ENCODE measurements at regions not wholly inside any gene's neighbourhood (a gene's known extent, or its start where the extent isn't known, plus 50 kb on each side); places are given as distances from the start of the nearest gene placed in this dataset.

DNA sequence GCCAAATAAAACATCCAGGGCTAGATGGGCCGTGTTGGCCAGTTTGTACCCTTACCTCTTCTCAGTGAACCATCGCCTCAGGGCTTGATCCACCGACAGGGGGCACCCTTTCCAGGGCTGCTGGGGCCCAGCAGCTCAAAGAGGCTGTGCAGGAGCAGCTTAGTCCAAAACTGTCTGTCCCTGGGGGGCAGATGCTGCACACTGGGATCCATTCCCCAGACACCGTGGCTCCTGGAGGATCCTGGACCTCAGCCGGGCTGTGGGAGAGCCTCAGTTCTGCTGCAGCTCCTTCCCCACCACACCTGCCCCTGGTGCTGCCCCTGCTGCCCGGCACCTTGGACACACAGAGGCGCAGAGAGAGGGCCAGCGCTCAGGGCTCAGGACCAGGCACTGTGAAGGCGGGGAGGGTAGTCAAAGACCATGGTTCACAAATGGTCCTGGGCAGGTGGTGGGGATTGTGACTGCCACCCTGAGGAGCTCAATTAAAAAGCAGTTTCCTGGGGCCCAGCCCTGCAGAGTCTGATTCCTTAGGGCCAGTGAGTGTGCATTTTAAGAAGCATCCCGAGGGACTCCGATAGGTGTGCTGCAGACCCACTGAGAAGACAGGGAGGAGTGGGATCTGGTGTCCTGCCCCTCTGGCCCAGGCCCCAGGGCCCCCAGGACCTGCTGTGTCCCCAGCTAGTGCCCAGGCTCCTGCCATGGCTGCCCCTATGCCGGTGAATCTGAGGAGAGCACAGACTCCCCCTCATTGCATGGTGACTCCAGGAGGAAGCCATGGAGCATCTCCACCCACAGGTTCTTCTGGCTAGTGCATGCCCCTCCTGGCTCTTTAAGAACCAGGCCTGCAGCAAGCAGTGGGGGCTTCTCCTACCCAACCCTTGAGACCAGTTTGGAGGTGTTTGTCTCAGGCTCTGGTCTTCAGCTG lies 86.5 kb upstream of the PRR20G start:
- DNase-seq (ENCODE audit: low read depth), result no peak

DNA sequence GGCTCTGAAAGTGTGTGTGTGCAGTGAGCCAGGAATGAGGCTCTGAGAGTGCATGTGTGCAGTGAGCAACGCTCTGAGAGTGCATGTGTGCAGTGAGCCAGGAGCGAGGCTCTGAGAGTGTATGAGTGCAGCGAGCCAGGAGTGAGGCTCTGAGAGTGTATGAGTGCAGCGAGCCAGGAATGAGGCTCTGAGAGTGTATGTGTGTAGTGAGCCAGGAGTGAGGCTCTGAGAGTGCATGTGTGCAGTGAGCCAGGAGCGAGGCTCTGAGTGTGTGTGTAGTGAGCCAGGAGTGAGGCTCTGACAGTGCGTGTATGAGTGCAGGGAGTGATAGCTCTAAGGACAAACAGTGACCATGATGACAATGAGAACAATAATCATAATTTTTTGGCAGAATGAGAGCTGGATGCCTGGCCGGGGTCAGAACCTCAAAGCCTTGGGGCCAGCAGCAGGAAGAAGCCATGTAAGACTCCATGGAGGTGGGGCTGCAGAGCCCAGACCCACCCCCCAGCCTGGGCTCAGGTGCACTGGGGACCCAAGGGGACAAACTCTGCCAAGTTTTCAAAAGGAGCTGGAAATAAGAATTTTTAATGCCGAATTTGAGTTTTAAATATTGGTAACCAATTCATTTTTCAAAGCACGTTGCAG lies 85.7 kb upstream of the PRR20G start:
- no peak for DNase-seq (ENCODE audit: low read depth)

DNA sequence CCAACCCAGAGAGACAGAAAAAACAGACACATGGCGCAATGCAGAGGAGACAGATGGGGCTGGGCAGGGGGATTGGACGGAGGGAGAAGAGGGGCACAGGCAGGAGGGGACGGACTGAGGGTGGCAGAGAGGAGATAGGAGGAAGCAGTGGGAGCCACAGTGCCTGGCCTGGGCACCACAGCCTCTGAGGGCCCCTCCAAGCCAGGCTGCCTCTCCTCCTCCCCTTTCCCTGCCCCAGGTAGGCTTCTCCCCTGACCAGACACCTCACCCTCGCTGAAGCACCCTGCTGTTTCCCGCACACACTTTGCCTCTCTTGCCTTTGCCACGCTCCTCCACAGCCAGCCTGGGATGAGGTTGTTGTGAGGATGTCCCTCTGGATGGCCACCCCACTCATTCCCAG lies 84.0 kb upstream of the PRR20G start:
- no peak for DNase-seq (ENCODE audit: low read depth)

DNA sequence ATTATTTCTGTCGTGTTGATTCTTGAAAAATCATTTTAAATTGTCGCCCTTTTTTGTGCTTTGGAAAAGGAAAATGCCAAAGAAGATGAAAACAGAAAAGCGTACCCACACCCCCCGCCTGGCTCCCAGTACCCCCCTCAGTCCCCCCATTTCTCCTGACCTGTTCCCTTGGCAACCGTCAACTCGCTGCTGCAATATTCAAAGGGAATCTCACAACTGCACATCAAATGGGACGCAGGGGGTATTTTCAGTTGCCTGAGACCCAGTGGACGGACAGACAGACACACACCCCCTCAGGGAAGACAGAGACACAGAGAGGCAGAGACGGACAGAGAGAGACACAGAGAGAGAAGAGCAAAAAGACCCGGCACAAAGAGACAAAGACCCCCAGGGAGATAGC lies 83.5 kb upstream of the PRR20G start:
- no peak for DNase-seq (ENCODE audit: low read depth)

DNA sequence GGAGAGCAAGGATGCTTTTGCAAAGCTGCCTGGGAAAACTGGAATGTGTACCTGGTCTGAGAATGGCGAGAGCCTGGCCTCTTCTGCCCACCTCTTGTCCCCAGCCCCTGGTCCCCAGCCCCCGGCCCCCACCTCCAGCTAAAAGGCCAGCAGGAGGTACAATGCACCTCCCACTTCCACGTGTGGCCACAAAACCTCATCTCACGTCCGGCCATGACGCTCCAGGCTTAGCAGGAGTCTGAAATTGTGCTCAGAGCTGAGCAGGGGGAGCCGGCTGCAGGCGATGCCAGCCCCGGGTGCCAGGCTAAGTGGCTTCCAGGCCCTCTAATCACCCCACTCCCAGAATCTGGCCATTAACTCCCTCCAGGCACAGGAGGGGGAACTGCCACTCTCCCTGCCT lies 83.1 kb upstream of the PRR20G start:
- DNase-seq (ENCODE audit: low read depth), result no peak

DNA sequence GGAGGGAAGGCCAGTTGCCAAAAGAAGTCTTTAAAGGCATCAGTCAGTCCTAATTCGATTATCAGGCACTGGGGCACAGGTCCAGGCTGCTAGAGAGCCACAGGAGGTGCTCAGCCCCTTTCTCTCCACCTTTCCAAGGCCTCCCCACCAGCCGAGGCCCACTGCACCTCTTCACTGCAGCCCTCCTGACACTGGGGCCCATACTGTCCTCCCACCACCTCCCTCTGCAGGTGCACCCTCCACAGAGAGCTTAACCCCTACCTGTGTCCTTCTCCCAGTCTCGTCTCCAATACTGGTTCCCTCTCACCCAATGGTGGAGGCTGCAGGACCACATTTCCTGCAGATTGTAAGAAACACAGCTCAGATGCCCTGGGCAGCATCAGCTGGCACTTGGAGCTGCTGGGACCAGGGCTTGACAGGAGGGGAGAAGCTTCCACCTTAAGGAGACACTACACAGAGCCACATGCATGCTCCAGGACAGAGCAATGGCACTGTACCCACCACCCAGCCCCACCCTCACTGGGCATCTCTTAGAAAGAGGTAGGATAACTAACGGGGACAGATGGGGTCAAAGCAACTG lies 81.6 kb upstream of the PRR20G start:
- DNase-seq (ENCODE audit: low read depth), result no peak

DNA sequence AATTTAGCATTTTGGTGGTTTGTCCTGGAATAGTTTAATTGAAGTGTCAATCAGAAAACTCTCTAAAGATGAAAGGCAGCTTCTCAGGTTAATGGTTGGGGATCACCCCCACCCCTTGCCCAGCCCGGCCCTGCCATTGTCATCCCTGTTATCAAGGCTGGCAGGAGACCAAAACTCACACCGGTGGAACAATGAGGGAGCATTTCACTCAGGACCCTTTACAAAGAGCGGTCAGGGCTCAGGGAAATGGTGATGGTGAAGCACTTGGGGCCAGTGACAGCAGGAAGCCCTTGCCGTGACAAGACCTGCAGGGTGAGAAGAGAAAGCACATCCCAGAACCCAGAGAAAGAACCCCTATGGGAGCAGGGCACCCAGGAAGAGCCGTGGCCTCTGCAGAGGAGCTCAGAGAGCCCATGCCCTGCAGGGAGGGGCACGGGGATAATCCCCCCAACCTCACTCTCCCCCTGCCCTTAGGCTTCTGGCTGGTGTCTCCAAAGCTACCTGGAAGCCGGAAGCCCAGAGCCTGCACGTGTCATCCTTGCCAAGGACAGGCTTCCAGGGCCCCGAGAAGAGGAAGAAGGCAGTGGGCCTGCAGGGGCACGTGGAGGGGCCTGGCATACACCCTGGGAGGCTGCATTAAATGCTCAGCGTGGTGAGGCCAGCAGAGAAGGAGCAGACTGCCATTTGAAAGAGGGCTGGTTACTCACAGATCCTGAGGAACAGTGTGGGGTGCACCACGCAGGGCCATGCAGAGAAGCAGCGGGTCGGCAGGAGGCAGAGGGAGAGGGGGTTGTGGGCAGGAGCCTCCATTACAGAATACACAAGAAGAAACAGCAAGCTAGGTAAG lies 80.6 kb upstream of the PRR20G start:
- DNase-seq (ENCODE audit: low read depth), result no peak

DNA sequence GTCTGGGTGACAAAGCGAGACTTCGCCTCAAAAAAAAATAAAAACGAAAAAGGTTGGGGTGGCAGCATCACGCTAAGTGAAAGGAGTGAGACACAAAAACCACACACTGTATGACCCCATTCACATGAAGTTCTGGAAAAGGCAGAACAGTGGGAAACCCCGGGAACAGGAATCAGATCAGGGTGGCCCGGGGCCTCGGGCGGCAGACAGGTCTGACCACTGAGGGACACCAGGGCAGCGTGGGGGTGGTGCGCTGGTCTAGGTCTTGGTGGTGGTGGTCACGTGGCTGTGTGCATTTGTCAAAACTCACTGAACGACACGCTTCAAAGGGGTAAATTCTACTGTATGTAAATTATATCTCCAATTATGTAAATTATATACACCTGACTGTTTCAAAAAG lies 79.7 kb upstream of the PRR20G start:
- no peak for DNase-seq (ENCODE audit: low read depth)

DNA sequence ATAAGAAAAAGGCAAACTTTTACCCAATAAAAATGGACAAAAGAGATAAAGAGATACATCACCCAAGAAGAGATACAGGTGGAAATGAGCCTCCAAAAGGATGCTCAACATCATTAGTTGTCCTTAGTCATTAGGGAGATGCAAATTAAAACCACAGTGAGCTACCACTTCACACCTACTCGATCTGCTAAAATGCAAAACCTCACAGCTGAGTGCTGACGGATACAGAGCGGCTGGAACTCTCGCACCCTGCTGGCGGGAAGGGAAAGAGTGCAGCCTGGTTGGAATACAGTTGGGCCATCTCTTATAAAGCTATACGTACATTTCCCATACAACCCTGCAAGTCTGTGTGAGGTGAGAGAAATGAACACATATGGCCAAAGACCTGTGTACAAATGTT lies 78.5 kb upstream of the PRR20G start:
- no peak for DNase-seq (ENCODE audit: low read depth)

DNA sequence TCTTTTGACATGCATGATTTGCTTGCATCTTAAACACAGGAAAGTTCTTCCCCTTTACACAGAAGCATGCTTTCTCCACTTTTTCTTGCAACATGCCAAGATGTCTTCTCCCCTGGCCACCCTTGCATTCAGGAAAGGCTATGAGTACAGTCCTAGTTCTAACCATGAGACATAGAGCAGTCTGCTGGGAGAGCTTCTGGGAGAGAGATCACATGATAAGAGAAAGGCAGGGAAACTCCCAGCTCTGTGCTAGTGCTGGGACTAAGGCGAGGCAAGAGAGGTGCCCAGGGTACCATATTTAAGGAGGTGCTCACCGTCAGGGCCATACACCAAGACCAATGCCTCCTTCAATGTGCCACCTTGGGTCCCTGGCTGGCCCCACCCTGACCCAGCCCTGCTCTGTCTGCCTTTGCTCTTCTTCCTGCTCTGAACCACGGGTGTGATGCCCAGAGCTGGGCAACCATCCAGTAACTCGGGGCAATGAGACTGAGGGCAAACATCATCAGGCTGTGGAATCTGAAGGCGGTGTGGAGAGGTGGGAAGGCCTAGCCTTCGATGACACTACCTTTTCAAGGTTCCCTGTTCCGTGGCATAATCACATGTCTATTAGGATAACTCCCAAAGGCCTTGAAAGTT lies 77.4 kb upstream of the PRR20G start:
- DNase-seq (ENCODE audit: low read depth), result no peak

DNA sequence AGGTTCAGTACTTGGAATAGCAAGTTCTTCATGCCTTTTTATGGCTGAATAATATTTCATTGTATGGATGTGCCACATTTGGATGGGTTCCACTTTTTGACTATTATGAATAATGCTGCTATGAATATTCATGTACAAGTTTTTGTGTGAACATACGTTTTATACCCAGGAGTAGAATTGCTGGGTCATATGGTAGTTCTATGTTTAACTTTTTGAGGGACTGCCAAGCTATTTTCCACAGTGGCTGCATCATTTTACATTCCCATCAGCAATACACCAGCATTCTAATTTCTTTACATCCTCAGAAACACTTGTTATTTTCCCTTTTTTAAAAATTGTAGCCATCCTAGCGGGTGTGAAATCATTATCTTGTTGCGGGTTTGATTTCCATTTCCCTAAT lies 76.0 kb upstream of the PRR20G start:
- DNase-seq (ENCODE audit: low read depth), result no peak

DNA sequence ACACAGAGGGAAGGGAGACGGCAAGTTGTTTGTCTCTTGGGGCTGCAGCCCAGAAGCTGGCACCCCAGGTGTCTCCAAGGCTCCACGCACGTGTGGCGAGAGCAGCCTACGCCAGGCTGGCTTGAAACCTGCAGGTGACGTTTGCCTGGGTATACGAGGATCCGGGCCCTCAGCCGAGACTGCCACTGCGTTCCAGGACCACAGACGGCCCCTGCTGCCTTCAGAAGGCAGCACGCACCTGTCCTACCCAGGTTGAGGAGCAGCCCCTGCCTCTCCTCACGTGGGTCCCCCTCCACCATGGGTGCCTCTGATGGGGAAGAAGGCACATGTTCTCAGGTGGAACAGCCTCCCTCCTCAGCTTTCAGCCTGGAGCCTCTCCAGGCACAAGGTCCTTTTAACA lies 75.3 kb upstream of the PRR20G start:
- no peak for DNase-seq (ENCODE audit: low read depth)

DNA sequence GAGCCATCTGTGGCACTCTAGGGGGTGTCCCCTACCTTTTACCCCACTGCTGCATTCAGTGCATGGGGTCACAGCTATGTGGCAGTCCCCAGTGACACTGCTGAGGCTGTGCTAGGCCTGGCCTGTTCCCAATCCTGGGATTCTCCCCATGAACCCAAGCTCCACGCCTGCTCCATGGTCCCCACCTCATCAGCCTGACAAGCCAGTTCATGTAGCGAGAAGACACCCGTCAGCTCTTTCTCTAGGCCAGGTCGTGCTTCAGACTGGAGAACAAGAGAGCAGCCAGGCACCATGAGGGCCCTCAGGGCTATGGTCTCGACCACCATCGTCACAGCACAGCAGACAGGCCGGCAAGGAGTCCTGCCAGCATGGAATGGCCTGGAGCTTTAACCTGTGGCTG lies 72.8 kb upstream of the PRR20G start:
- no peak for DNase-seq (ENCODE audit: low read depth)

DNA sequence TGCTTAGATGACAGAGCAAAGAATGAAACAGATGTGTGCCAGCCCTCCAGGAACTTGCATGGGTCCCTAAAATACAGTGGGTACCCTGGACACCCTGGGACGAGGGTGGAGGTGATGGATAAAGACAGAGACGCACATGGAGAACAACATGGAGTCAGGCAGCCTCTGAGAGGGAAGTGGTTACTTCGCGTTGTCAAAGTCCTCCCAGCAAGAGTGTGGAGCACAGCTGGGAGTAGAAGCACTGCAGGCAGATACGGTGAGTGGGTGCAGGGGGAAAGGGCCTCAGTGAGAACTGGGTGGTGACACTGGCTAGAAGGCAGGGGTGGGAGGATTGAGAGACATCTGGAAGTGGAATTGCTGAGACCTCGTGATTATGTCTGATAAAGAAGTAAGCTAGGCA lies 70.8 kb upstream of the PRR20G start:
- no peak for DNase-seq (ENCODE audit: low read depth)

DNA sequence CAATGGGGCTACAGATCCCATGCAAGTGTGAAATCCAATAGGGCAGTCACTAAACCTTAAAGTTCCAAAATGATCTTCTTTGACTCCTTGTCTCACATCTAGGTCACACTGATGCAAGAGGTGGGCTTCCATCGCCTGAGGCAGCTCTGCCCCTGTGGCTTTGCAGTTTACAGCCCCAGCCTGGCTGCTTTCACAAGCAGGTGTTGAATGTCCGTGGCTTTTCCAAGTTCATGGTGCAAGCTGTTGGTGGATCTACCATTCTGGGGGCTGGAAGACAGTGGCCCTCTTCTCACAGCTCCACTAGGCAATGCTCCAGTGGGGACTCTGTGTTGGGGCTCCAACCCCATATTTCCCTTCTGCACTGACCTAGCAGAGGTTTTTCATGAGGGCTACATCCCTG lies 68.5 kb upstream of the PRR20G start:
- no peak for DNase-seq (ENCODE audit: low read depth)

DNA sequence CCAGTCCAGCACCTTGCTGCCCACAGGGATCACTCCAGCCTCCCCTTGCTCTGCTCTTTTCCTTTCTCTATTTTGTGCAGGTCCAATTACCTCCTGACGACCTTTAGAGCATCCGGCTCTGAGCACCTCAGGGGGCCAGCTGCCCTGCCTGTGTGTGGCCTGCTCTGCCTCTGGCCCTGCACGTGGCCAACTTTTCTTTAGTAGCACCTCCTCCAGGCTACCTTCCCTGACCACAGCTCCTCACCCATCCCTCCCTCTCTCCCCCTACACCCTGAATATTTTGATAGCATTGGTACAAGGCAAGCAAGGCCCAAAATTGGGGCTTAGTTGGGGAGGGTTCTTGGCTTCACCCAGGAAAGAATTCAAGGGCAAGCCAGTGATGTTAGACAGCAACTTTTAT lies 66.9 kb upstream of the PRR20G start:
- no peak for DNase-seq (ENCODE audit: low read depth)

DNA sequence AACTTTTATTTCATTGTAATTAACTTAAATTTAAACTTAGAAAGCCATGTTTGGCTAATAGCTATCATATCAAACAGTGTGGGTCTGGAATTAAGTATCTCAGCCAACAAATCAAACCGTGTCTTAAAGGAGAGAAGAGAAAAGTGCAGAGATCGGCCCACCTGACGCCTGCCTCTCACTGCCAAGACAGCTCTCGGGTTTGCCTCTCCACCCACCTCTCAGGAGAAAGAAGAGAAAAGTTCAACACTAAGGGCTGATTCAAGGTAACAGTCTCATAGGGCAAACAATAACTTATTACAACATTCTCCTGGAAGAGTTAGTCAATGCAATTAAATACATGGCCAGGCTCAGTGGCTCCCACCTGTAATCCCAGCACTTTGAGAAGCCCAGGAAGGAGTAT lies 64.8 kb upstream of the PRR20G start:
- DNase-seq (ENCODE audit: low read depth), result no peak

DNA sequence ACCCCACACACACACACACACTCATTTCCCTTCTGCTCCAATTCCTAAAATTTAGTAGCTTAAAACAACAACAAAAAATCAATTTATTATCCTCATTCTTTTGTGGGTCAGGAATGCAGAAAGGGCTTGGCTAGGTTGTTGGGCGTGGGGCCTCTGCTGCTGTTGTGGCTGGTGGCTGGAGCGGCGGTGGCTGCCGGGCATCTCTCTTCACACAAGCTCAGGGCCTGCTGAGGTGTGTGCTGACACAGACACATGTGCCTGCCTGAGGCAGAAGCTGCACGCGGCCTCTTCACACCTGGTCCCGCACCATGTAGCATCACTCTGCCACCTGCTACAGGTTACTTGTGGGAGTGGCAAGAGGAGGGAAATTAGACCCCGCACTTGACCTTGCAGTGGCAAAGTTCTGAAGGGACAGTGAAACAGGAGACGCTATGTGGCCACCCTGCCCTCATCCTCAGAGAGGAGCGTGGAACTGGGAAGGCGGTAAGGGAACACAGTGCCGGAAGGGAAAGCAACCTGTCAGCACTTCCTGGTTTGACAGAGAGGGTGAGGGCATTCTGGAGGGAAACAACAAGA lies 64.0 kb upstream of the PRR20G start:
- DNase-seq (ENCODE audit: low read depth), result no peak

DNA sequence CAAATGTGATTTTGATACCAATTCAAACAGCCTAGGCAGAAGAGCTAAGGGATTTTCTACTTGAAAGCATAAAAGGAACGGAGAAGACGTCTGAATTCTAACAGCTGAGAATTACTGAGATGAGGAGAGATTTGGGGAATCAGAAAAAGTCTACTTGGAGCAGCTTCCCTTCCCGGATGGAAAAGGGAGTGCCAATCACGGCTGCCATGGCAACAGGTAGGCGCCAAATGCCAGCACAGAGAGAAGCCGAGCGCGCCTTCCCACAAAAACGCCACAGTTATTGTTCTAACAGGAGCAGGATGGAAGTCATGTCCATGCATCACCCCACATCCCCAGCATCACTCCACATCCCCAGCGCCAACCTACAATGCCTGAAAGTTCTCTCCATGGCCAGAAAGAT lies 63.5 kb upstream of the PRR20G start:
- no peak for DNase-seq (ENCODE audit: low read depth)

DNA sequence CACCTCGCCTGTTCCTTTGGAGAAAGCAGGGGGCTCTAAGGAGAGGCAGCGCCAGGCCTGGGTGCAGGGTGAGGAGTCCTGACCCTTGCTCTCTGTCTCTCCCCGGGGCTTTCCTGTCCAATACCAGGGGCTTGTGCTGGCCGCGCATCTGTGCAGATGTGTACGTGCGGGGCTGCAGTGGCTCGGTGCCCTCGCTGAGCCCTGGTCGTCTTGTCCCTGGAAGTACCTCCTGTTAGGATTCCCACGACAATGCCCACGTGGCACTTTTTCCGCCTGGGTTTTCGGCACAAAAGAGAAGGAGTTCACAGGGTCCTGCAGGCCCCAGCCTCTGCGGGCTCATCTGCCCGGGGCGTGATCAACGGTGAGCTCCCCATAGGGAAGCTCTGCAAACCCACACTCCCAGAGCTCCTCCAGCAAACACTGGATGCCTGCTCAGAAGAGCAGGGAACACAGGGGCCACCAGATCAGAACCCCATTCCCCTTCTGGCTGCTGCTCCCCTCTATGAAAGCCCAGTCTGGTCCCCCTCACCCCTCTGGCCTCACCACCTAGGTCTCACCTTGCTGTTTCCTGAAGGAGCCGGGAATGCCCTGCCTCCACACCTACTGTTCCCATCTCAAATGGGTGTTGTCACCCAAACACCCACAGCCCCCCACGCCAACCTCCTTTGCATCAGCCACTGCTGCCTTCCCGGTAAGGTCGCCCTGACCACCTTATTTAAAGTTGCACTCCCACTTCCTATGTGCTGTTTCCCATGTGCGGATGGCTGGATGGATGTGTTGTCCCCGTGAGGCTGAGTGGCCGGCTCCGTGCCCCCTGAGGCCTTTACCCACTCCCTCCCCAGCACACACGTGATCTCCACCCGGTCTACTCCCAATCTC lies 62.6 kb upstream of the PRR20G start:
- DNase-seq (ENCODE audit: low read depth), result no peak

Data from activated T-cell treated with anti-CD3 and anti-CD28 coated beads for 1 hour (primary cell).